Activated CD4-positive, alpha-beta T cell treated with anti-CD3 and anti-CD28 coated beads, Interleukin-2, amount 50 U/mL, for 24 hours (primary cell): ENCODE measurements at regions not wholly inside any gene's neighbourhood (a gene's known extent, or its start where the extent isn't known, plus 50 kb on each side); places are given as distances from the start of the nearest gene placed in this dataset.
A peak's percentile ranks its signal among the peaks of the same experiment; 100 is the strongest.
"Not testable (repeated sequence)": the region's sequence is repeated elsewhere in the genome, so short reads cannot be mapped to it uniquely, and the experiment has no call there.

Experiments
- DNase-seq, 2 donors: peaks; one replicate each; pipeline ENCODE4 v3.0.0-alpha.2; 2020; ENCODE audit warnings: low read depth in 1 of 2, low spot score in 1 of 2

DNA sequence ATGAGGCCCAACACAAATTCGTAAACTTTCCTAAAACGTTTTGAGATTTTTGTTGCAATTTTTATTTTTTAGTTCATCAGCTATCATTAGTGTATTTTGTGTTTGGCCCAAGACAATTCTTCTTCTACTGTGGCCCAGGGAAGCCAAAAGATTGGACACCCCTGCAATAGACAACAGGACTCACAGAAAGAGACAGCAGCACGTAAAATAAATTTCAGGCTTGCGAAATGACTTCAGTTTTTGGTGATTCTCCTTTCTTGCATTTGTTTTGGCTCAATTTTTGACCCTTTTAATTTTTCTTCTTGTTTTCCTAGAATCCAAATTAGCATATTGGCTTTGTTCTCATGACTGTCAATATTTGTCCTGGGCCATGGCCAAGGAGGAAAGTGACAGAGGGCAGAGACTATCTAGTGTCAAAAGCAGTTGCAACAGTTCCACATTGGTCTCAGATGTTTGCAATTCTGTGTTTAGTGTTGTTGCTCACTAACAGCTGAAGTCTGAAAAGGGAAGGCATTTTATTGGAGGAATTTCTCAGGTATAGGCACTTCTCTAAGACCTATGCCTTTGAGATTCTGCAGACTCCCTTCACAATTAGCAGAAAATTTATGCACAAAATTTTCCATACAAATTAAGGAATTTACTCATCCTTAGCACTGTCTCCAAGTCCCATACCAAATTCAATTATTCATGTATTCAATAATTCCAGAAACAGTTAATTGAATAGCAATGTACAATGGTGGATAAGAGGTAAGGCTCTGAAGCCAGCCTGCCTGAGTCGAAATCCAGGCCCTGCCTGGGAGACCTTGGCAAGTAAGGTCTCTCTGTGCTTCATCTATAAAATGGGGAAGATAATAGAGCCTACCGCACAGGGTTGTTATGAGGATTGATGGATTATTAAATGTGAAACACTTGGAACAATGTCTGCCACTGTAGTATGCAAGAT is 160.9 kb upstream of the IVNS1ABP start:
- DNase-seq, result no peak

DNA sequence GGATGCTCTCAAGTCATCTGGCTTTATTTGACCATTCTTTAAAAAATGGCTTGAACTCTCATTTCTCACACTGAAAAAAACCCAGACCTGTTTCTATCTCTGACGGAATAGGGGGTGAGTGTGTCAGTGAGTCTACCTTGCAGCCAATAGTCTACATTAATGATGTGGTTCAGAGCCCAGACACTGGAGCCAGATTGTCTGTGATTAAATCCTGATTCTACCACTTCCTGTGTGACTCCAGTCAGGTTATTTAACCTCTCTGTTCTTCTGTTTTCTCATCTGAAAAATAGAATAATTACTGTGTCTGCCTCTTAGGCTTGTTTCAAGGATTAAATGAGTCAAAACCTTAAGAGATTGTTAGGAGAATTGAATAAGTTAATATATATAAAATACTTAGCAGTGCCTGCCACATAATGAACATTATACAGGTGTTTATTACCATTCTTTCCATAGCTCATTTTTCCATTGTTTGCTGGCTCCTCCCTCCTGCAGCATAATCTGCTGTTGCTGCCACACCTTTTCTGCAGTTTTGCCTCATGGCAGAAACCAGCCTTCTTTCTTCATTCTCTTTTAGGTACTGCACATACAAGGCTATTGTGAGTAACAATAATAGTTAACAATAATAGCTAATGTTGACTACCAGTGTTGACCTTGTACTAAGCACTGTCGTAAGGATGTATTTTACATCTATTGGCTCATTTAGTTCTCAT is 157.6 kb upstream of the IVNS1ABP start:
- peak in 1 of 2 donors; percentile 2 for DNase-seq

DNA sequence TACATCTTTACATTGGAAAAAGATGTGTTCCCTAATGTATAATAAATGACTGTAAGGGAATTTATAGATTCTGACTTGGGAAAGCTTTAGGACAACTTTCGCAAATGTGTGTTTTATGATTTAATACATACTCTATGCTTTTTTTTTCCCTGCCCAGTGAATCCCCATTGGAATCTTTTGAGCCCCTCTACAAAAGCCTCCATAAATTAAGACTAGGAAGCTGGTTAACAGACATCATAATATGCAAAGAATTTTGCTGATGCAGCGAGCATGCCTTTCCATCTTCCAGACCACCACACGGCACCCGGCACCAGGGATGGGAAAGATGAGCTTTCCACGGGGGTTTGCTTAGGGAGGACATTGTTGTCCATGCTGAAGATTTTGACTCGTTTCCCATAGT is 156.1 kb upstream of the IVNS1ABP start:
- no peak for DNase-seq

DNA sequence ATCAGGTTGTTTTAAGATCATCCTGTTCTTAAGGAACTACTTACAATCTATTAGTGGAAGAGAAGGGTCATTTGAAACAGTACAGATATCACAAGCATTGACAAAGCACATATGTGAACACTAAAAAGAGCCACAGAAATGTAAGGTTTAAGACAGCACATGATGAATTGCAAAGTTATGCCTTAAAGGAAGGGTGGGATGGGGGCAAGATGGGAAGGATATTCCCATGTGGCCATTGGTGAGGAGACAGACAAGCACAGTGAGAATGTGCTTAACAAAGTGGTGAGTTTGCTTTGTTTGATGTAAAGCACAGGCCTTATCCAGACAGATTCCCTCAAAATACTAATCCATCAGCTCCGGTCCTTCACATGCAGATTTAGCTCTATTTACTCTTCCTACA is 151.6 kb upstream of the IVNS1ABP start:
- no peak for DNase-seq

DNA sequence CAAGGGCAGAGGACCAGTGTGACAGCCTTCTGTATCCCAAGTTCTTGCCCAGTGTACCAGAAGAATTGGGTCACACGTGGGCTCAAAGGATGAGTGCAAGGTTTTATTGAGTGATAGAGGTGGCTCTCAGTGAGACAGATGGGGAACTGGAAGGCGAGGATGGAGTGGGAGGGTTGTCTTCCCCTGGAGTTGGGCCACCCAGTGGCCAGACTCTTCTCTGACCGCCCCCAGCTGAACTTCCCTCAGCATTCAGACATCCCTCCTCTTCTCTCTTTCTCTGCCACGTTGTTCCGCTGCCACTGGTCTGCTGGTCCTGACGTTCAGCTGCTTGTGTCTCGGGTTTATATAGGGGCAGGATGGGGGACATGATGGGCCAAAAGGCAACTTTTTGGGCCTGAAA is 150.1 kb upstream of the IVNS1ABP start:
- no peak for DNase-seq

DNA sequence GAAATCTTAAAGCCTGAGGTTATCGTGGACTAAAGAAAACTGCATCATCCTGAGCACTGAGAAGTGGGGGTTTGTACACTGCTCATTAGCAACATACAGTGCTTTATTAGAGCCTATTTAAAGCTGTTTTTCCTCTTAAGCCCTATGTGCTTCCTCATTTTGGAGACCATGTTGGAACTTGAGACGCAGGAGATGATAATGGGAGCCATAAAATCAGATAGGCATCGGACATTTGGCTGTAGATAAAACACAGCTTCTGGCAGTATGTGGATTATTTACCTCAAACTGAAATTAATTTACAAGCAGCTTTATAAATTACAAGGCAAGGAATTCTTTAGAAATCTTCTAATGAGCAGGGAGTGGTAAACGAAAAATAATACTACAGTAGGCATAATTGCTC is 147.7 kb upstream of the IVNS1ABP start:
- DNase-seq, result no peak

DNA sequence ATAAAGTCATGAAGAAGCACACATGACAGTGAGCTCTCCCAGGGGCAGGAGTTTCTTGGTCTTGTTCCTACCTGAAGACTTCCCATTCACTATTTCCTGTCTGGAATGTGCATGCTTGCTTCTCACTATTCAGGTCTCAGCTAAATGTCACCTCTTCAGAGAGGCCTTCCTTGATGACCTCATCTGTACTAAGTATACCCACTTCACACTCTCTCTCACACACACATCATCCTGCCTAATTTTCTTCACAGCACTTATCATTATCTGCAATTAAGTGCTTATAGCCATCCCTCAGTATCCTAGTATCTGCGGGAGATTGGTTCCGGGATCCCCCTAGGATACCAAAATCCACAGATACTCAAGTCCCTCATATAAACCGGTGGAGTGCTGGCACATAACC is 146.4 kb upstream of the IVNS1ABP start:
- no peak for DNase-seq

DNA sequence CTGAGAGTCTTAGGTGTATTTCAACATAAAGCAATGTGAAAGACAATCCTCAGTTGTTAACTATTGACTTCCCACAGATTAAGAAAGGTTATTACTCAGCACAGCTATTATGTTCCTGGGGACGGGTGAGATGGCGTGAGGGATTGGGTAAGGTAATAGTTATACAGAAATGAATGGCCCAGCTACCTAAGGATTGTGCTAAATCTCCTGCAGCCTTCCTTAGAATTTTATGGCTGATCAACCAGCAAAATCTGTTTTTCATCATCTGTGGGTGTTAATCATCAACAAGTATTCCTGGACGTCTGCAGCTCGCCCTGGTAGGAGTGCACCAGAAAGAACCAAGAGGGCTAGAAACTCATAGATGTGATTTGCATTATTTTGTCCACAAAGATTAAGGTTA is 146.0 kb upstream of the IVNS1ABP start:
- DNase-seq, result no peak

DNA sequence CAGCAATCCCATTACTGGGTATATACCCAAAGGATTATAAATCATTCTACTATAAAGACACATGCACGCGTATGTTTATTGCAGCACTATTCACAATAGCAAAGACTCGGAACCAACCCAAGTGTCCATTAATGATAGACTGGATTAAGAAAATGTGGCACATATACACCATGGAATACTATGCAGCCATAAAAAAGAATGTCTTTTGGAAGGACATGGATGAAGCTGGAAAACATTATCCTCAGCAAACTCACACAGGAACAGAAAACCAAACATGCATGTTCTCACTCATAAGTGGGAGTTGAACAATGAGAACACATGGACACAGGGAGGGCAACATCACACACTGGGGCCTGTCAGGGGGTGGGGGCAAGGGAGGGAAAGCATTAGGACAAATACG is 143.7 kb upstream of the IVNS1ABP start:
- not testable (repeated sequence) for DNase-seq

DNA sequence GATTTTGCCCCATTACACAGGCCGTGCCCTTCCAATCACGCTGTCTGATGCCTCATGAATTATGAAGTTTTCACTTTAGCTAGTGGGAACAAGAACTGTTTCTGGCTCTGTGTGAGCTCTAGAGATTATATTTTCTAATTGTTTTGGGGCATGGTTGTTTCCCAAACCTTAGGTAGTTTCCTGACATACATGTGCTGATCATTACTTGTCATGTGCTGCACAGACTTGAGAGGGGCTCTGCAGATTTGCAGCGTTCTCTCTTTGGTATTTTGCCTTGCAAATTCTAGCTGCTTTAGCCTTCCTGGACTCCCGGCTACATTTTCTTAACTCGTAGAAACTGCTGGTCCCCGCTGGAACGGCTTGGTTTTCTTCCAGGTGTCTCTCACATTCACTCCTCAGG is 142.1 kb upstream of the IVNS1ABP start:
- no peak for DNase-seq

DNA sequence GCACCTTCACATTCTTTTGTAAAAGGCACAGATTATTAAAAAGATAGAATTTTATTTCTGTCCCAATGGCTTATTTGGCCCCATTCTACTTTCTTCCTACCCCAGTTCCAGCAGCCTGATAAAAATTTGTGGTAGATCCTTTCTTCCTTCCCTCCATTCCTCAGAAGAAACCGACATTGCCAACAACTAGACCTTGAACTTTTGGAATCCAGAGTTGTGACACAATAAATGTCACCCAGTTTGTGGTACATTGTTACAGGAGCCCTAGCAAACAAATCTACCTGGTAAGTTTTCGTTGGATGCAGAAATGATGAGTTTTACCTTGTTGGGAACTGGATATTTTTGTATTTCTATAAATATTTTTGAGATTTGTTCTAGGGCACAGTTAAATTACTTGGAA is 141.6 kb upstream of the IVNS1ABP start:
- no peak for DNase-seq

DNA sequence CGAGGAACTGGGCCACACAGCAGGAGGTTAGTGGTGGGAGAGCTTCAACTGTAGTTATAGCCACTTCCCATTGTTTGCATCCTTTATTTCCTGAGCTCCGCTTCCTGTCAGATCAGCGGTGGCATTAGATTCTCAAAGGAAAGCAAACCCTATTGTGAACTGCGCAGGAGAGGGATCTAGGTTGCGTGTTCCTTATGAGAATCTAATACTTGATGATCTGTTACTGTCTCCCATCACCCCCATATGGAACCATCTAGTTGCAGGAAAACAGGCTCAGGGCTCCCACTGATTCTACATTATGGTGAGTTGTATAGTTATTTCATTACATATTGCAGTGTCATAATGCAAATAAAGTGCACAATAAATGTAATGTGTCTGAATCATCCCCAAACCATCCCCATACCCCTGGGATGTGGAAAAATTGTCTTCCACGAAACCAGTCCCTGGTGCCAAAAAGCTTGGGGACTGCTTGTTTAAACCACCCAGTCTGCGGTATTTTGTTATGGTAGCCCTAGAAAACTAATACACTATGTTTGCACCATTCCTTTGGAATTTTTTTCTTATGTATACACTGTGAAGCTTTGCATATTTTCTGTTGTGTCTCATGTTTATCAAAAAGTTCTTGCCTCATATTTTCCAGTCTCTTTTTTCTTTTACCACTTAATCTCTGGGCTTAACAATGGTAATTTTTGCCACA is 136.6 kb upstream of the IVNS1ABP start:
- DNase-seq, result no peak

DNA sequence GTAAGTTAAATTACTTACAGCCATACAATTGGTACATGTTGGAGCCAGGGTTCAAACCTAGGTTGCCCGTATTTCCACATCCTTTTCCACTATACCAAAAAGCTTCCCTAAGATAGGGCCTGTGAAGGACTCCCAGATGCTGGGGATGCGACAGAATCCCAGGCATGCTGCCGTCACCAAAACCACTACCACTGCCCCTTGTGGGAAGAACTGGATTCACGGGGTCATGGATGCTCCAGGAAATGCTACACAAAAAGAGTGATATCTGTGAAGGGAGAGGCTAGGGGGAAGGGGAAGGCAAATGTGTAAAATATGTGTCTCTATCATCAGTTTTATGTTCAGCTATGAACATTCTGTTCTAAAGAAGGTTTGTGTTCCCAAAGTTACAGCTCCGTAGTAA is 133.9 kb upstream of the IVNS1ABP start:
- no peak for DNase-seq

DNA sequence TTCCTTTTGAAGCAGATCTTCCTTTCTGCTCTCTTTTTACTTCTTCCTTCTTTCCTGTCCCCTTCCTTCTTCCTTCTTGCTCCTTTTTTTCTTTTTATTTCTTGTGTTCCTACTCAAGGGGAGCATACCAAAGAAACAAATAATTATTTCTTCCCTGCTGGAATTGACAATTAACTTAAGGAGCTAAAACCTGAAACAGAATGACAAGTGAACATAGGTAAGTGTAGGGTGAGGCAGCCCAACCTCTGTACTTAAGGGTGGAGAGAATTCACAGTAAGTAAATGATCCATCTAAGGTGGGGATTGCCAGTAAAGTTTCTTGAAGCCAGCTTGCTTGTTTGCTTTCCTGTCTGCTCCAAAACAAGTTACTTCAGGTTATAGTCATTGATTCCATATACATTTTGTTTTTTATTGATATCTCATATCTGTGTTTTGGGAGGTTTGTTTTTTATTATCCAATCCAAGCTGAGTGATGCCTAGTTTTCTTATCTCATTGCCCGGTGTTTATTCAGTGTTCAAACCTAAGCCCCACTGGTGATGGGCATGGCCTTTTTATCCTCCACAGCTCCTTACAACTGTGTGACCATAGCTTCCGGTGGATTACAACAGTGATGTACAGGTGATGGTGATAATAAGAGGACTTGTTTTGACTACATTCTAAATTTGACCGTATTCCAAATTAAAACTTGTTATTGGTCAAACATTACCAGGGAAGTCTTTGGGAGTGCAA is 133.2 kb upstream of the IVNS1ABP start:
- no peak for DNase-seq

DNA sequence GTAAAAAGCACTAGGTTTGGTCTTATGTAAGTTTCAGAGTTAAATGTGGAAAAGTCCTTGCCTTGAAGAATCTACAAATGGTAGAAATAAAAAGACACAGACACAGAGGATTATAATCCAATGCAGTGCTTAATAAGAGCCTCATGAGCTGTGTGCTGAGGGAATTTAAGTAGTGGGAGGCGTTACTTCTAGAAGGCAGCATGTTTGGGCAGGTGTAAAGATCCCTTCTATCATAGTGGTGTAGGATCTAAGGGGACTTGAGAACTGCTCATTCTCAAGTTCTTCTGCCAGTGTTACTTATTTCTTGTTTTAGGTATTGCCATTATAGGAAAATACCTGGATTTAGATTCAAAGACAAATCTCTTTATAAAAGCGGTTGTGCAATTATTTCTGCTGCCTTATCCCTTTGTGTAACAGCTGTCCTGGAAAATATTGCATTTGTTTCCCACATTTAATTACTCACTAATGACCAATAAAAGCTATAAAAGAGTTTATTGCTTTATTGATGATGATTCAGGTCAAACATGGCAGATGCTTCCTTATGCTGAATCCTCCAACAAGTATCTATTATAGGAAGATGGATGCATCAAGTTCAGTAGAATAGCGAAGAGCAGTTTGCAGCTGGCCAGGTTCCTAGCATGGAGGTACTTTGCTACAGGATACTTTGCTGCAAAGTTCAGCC is 132.5 kb upstream of the IVNS1ABP start:
- no peak for DNase-seq

DNA sequence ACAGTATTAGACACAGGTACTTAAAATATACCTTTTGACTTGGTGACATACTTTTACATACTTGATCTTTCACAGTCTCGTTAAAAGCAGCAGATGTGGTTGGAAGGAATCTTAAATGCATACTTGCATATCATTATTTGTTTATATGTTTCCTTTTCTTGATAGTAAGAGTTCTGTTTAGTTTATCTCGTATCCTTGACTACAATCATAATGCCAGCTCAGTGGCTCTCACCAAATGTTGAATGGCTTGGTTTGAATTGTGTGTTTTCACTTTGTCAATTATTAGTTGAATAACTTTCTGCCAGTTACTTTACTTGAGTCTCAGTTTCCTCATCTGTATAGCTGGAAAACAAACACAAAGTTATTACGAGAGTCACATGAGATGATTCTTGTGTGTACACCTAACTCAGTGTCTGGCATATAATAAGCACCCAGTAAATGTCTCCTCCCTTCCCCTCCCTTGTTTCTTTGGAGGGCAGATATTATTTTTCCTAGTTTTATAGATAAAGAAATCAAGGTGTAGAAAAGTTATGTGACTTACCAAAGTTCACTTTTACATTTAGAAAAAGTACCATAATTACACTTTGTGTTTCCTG is 131.6 kb upstream of the IVNS1ABP start:
- DNase-seq, result no peak

DNA sequence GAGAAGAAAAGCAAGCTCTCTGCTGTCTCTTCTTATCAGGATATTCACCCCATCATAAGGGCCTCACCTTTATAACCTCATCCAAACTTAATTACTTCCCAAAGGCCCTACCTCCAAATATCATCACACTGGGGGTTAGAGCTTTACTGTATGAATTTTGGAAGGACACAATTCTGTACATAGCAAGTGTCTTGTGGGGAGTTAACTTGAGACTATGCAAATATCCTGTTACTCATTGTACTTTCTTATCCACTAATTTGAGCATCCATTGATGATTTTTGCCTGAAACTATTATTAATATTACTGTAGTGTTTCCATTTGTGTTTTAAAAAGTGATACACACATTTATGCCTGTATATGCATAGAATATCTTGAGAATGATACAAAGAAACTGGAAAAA is 129.1 kb upstream of the IVNS1ABP start:
- DNase-seq, result no peak

DNA sequence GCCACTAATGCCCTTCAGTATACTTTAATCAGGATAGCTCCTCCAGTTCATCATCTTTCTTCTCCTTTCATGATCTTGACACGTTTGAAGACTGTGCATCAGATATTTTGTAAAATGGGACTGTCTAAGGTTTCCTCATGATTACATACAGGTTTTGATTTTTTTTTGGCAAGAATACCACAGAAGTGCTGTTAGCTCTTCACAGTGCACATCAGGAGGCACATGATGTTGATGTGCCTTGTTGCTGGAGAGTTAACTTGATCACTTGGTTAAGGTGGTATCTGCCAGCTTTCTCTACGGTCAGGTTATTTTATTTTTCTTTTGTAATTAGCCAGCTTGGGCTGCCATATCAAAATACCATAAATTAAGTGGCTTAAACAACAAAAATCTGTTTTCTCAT is 128.6 kb upstream of the IVNS1ABP start:
- DNase-seq, result no peak

DNA sequence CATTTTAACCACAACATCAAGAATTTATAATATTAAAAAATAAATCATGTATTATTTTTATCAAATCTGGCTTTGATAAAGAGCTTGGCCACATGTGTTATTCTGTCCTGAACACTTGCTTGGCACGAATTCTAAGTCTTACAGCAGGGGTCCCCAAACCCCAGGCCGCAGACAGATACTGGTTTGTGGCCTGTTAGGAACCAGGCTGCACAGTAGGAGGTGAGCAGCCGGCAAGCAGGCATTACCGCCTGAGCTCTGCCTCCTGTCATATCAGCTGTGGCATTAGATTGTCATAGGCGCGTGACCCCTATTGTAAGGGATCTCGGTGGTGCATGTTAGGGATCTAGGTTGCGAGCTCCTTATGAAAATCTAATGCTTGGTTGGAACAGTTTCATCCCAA is 127.6 kb upstream of the IVNS1ABP start:
- DNase-seq, result no peak

DNA sequence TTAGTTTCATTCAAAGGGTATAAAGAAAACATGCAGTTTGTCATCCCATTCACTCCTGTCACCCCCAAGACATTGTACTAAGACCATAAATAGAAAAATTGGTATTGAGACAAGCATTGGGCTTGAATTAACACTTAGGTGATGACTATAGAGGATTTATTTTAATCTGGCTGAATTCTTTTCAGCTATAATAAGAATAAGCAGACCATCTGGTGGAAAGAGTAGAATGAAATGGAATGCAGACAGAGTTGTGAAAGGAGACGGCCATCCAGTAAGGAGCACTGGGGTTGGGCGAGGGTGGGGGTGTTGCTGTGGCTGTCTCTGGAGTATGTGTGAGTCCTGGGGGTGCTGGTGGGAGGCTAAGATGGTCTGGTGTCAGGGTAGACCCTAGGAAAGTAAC is 125.0 kb upstream of the IVNS1ABP start:
- DNase-seq, result no peak
